BLaER1 (cell line): ENCODE measurements at regions not wholly inside any gene's neighbourhood (a gene's known extent, or its start where the extent isn't known, plus 50 kb on each side); places are given as distances from the start of the nearest gene placed in this dataset.

Experiments
- H3K27ac ChIP-seq: shearing (Covaris generic); formaldehyde crosslinking; 2 replicates; pipeline ENCODE4 v1.8.1; 2022
- H3K27me3 ChIP-seq: shearing (Covaris generic); formaldehyde crosslinking; 2 replicates; pipeline ENCODE4 v1.8.1; 2022
- H3K36me3 ChIP-seq: shearing (Covaris generic); formaldehyde crosslinking; 2 replicates; pipeline ENCODE4 v1.8.1; 2022
- H3K4me1 ChIP-seq: shearing (Covaris generic); formaldehyde crosslinking; 2 replicates; pipeline ENCODE4 v1.8.1; 2022
- H3K4me2 ChIP-seq: shearing (Covaris generic); formaldehyde crosslinking; 2 replicates; pipeline ENCODE4 v1.8.1; 2022
- H3K4me3 ChIP-seq: shearing (Covaris generic); formaldehyde crosslinking; 2 replicates; pipeline ENCODE4 v1.8.1; 2022
- H3K9ac ChIP-seq: shearing (Covaris generic); formaldehyde crosslinking; 2 replicates; pipeline ENCODE4 v1.8.1; 2022
- H3K9me3 ChIP-seq: shearing (Covaris generic); formaldehyde crosslinking; 2 replicates; pipeline ENCODE4 v1.8.1; 2022
- H4K20me1 ChIP-seq: shearing (Covaris generic); formaldehyde crosslinking; 2 replicates; pipeline ENCODE4 v1.8.1; 2022
- Cebpa-rat ChIP-seq: shearing (Covaris generic); IDR thresholded peaks from 2 replicates; pipeline ENCODE4 v1.8.1; 2022

- Histone ChIP-seq H4K20me1 (no peaks in the 10 kb centered on the region), H3K4me2 (no peak overlapping the region), H3K4me3 (no peak overlapping the region), H3K27me3 (no peaks in the 10 kb centered on the region), H3K27ac (no peak overlapping the region), H3K4me1 (no peaks in the 10 kb centered on the region), H3K9ac (no peak overlapping the region), H3K36me3 (no peaks in the 10 kb centered on the region), H3K9me3 (no peaks in the 10 kb centered on the region)
- no peak for TF ChIP-seq Cebpa-rat
These were observed 273.5 kb upstream of the PPARGC1A start for GRCh38 chr4:24163314-24163713.

GRCh38 chr4:24160358-24160757 lies 270.5 kb upstream of the PPARGC1A start:
- Histone ChIP-seq H3K36me3 (no peaks in the 10 kb centered on the region), H3K27me3 (no peaks in the 10 kb centered on the region), H3K27ac (no peak overlapping the region), H3K4me1 (no peaks in the 10 kb centered on the region), H3K4me3 (no peak overlapping the region), H3K9ac (no peak overlapping the region), H3K9me3 (no peaks in the 10 kb centered on the region), H4K20me1 (no peaks in the 10 kb centered on the region), H3K4me2 (no peak overlapping the region)
- no peak for TF ChIP-seq Cebpa-rat

DNA sequence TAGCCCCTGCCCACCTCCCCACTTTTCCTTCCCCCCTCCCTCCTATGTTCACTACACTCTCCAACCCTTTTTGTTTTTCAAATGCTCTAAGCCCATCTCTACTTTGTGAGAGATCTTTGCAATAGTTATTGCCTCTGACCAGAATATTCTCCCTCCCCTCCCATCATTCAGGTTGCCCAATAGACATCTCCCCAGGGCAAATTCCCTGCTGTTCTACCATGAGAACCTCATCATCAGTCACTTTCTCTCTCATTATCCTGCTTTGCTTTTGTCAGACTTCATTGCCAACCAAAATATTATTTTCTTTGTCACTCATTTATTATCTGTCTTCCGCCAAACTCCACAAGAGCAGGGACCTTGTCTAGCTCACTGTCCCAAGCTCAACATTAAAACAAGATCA lies 268.2 kb upstream of the PPARGC1A start:
- no peak for TF ChIP-seq Cebpa-rat
- Histone ChIP-seq H3K9me3 (no peaks in the 10 kb centered on the region), H3K4me3 (no peak overlapping the region), H3K4me1 (no peaks in the 10 kb centered on the region), H3K9ac (no peak overlapping the region), H3K36me3 (no peaks in the 10 kb centered on the region), H3K27ac (no peak overlapping the region), H4K20me1 (no peaks in the 10 kb centered on the region), H3K27me3 (no peaks in the 10 kb centered on the region), H3K4me2 (no peak overlapping the region)

DNA sequence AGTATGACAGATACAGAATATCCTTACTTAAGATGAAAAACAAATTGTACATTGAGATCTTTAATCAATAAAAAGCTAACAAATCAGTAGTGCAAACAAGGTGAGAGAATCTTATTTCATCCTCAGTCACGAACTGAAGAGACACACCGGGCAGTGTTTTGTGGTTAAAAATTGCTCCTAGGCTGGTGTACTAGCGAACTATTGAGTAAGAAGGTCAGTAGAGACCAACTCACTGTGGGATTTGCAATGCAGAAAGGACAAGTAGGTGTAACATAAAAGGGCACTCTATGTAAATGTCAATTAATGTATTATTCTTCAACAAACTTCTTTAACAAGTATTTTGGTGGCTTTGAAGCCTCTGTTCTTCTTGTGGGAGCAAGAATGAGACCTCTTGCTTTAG lies 260.2 kb upstream of the PPARGC1A start:
- H3K9me3 ChIP-seq = no peaks in the 10 kb centered on the region
- H3K4me1 ChIP-seq = peaks cover 10% of the 10 kb centered on the region
- no peaks in the 10 kb centered on the region for H3K36me3 ChIP-seq
- H3K27me3 ChIP-seq = no peaks in the 10 kb centered on the region
- no peak overlapping the region for H3K4me3 ChIP-seq
- no peak overlapping the region for H3K27ac ChIP-seq
- no peak overlapping the region for H3K9ac ChIP-seq
- no peak overlapping the region for H3K4me2 ChIP-seq
- TF ChIP-seq Cebpa-rat = no peak
- H4K20me1 ChIP-seq = no peaks in the 10 kb centered on the region

- no peaks in the 10 kb centered on the region for H3K27me3 ChIP-seq
- H3K4me1 ChIP-seq = no peaks in the 10 kb centered on the region
- H3K36me3 ChIP-seq = no peaks in the 10 kb centered on the region
- H3K9ac ChIP-seq = no peak overlapping the region
- H3K4me3 ChIP-seq = no peak overlapping the region
- TF ChIP-seq Cebpa-rat = no peak
- H3K9me3 ChIP-seq = no peaks in the 10 kb centered on the region
- H3K4me2 ChIP-seq = no peak overlapping the region
- H4K20me1 ChIP-seq = no peaks in the 10 kb centered on the region
- H3K27ac ChIP-seq = no peak overlapping the region
These were observed 256.3 kb upstream of the PPARGC1A start for GRCh38 chr4:24146127-24146526.

DNA sequence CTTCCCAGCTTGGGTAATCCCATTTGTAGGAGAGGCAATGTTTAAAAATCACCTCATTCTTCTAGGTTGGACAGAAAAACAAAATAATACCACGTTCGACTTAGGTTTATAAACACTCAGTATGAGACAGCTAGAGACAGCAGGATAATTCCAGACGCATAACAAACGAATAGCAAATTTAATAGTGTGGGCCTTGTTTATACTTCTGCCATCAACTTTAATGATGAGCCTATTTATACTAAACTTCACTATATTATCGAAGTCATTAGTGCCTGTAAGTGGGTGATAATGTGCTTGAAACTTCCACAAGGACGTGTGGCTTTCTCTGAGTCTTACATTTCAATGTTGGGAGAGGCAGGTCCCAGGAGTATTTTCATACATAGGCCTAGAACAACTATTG lies 255.7 kb upstream of the PPARGC1A start:
- no peaks in the 10 kb centered on the region for H4K20me1 ChIP-seq
- no peaks in the 10 kb centered on the region for H3K27me3 ChIP-seq
- no peak overlapping the region for H3K9ac ChIP-seq
- H3K4me3 ChIP-seq = no peak overlapping the region
- no peak overlapping the region for H3K27ac ChIP-seq
- H3K36me3 ChIP-seq = no peaks in the 10 kb centered on the region
- no peaks in the 10 kb centered on the region for H3K9me3 ChIP-seq
- TF ChIP-seq Cebpa-rat = no peak
- no peak overlapping the region for H3K4me2 ChIP-seq
- H3K4me1 ChIP-seq = no peaks in the 10 kb centered on the region

DNA sequence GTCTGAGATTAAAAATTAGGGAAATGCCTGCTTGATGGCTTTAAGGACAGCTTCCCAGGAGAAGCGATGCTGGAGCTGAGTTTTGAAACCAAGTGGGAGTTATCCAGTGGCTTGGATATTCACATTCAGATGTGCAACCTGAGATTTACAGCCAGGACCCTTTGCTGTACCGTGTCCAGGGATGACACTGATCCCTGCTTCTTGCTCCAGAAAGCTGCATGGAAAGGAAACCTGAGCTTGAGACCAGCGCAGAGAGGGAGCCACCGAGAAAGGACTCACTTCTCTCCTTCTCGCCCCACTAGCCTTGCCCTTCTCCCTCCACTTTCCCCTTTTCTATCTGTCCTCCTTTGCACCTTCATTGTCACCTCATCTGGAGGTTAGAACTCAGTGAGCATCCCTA lies 254.5 kb upstream of the PPARGC1A start:
- Histone ChIP-seq H3K36me3 (no peaks in the 10 kb centered on the region), H3K27ac (no peak overlapping the region), H4K20me1 (no peaks in the 10 kb centered on the region), H3K27me3 (no peaks in the 10 kb centered on the region), H3K4me2 (no peak overlapping the region), H3K4me1 (no peaks in the 10 kb centered on the region), H3K9me3 (no peaks in the 10 kb centered on the region), H3K4me3 (no peak overlapping the region), H3K9ac (no peak overlapping the region)
- TF ChIP-seq Cebpa-rat = no peak

DNA sequence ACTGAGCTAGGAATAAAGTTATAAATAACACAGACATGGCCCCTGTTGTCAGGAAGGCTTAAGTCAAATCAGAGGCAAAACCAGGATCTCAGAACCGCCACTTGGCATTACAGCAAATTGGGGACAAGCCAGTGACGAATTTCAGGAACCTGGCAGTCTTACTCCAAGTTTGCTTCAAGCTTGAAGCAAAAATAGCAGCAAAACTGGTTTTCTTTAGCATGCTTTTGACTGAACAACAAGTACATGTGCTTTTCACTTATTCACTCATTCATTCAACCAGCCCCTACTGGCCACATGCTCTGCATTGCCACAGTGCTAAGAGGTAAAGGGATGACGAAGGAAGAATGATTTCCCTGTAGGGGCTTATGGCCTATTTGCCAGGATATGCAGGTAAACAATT lies 253.9 kb upstream of the PPARGC1A start:
- no peak for TF ChIP-seq Cebpa-rat
- H3K27me3 ChIP-seq = no peaks in the 10 kb centered on the region
- no peaks in the 10 kb centered on the region for H4K20me1 ChIP-seq
- no peaks in the 10 kb centered on the region for H3K36me3 ChIP-seq
- no peak overlapping the region for H3K9ac ChIP-seq
- no peak overlapping the region for H3K4me2 ChIP-seq
- H3K4me3 ChIP-seq = no peak overlapping the region
- H3K9me3 ChIP-seq = no peaks in the 10 kb centered on the region
- no peaks in the 10 kb centered on the region for H3K4me1 ChIP-seq
- no peak overlapping the region for H3K27ac ChIP-seq

DNA sequence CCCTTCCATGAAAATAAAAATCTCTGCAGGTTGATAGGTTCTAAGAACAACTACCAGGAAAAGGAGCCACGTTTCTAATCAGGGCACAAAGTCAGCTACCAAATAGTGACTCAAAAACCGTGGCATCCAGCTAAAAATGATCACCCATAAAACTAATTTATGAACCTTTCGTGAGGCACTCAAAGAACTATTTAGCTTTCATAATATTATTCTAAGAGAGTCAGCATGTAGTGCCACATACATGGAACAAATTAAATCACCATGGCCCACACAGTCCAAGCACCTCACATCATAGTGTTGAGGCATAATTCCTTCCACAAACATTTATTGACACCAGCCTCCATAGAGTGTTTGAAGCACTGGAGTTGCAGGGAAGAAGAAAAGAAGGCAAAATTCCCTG lies 252.0 kb upstream of the PPARGC1A start:
- H3K27ac ChIP-seq = no peak overlapping the region
- no peaks in the 10 kb centered on the region for H3K27me3 ChIP-seq
- H3K36me3 ChIP-seq = no peaks in the 10 kb centered on the region
- no peaks in the 10 kb centered on the region for H3K4me1 ChIP-seq
- no peak overlapping the region for H3K4me2 ChIP-seq
- no peak for TF ChIP-seq Cebpa-rat
- no peaks in the 10 kb centered on the region for H3K9me3 ChIP-seq
- no peak overlapping the region for H3K4me3 ChIP-seq
- no peak overlapping the region for H3K9ac ChIP-seq
- H4K20me1 ChIP-seq = no peaks in the 10 kb centered on the region

DNA sequence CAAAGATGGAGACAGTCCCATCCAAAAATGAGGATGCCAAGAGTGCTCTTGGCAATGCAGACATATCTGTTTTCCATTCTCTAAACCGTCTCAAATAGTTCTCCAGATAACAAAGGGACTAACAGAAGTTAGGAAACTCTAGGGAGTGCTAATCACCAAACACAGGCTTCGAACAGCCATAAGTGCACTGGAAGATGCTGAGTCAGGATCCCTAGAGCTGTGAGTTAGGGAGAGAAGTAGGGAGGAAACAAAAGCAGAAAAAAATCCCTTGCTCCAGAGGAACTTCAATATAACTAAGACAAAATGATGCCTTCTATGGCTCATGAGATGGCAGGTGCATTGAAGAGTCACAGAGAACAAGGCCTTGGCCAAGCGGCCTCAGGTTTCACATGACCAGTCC lies 251.0 kb upstream of the PPARGC1A start:
- no peaks in the 10 kb centered on the region for H4K20me1 ChIP-seq
- H3K4me2 ChIP-seq = no peak overlapping the region
- no peaks in the 10 kb centered on the region for H3K27me3 ChIP-seq
- H3K36me3 ChIP-seq = no peaks in the 10 kb centered on the region
- no peak overlapping the region for H3K27ac ChIP-seq
- TF ChIP-seq Cebpa-rat = no peak
- no peaks in the 10 kb centered on the region for H3K9me3 ChIP-seq
- H3K4me3 ChIP-seq = no peak overlapping the region
- no peaks in the 10 kb centered on the region for H3K4me1 ChIP-seq
- H3K9ac ChIP-seq = no peak overlapping the region
